ENCODE measurements at regions not wholly inside any gene's neighbourhood (a gene's known extent, or its start where the extent isn't known, plus 50 kb on each side); places are given as distances from the start of the nearest gene placed in this dataset.

DNA sequence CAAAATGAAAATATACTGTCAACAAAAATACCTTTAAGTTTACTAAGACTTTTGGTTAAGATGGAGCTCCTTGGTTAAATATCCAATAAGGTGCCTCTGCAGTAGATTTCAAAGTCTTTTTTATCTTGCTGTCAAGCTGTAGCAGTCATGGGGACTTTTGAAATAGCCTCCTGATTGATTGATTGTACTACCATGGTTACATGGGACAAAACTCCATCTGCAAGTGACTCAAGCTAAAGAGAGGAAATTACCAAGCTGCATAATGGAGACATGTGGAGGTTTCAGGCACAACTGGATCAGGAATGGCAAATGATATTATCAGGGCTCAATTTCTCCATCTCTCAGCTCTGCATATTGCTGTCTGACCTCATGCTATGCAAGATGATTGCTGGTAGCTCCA, 73.4 kb upstream of the ST8SIA3 start:
- no peak overlapping the region for H4K5ac ChIP-seq (ENCODE audit: low read depth, low read length)
- H3K36me3 ChIP-seq (ENCODE audit: control insufficient read depth, insufficient read depth, low read length), result no peaks in the 10 kb centered on the region
- intact Hi-C loops (cut with micrococcal nuclease), result no loop called here
- no peaks in the 10 kb centered on the region for H3K9me1 ChIP-seq (ENCODE audit: insufficient read depth, low read length)
- BruUV-seq (replicated peaks), result no TSS peak
- no peak overlapping the region for H3K14ac ChIP-seq (replicated peaks; ENCODE audit: low read depth, low read length)
- dilution Hi-C loops (cut with HindIII; ENCODE audit: low sequenced_read_pairs, unreplicated experiment), result no loop called here
- H4K8ac ChIP-seq (ENCODE audit: low read depth in 2 of 2, low read length in 2 of 2), result no peak overlapping the region
- H3K4ac ChIP-seq (ENCODE audit: low read depth, low read length), result no peak overlapping the region
- no peak overlapping the region for H3K56ac ChIP-seq (ENCODE audit: extremely low read depth, insufficient read depth, low read length)
- H3K4me3 ChIP-seq (ENCODE audit: insufficient read depth, low read depth, low read length), result no peak overlapping the region
- no peak overlapping the region for H2BK120ac ChIP-seq (ENCODE audit: low read depth, low read length)
- in situ Hi-C loops (cut with MboI; ENCODE audit: low sequenced_read_pairs), result no loop called here
- H2AFZ ChIP-seq (replicated peaks; ENCODE audit: low read length, poor library complexity), result no peak overlapping the region
- no peak overlapping the region for H4K91ac ChIP-seq (ENCODE audit: insufficient read depth, low read depth, low read length)
- H3K79me1 ChIP-seq (ENCODE audit: low read depth in 1 of 2, low read length in 2 of 2), result no peaks in the 10 kb centered on the region
- ATAC-seq (ENCODE audit: low read depth) (no peak), DNase-seq (no peak)
- no peak overlapping the region for H2AK9ac ChIP-seq (replicated peaks; ENCODE audit: low read depth, low read length, poor library complexity)
- TF ChIP-seq RCOR1 (IDR thresholded peaks at IDR 0.05; ENCODE audit: insufficient replicate concordance, low read length) (no peak), FOS (IDR thresholded peaks at IDR 0.05; ENCODE audit: low read depth, low read length) (no peak)
- TF ChIP-seq, protein P1, sequence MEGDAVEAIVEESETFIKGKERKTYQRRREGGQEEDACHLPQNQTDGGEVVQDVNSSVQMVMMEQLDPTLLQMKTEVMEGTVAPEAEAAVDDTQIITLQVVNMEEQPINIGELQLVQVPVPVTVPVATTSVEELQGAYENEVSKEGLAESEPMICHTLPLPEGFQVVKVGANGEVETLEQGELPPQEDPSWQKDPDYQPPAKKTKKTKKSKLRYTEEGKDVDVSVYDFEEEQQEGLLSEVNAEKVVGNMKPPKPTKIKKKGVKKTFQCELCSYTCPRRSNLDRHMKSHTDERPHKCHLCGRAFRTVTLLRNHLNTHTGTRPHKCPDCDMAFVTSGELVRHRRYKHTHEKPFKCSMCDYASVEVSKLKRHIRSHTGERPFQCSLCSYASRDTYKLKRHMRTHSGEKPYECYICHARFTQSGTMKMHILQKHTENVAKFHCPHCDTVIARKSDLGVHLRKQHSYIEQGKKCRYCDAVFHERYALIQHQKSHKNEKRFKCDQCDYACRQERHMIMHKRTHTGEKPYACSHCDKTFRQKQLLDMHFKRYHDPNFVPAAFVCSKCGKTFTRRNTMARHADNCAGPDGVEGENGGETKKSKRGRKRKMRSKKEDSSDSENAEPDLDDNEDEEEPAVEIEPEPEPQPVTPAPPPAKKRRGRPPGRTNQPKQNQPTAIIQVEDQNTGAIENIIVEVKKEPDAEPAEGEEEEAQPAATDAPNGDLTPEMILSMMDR (conservative IDR thresholded peaks at IDR 0.05; ENCODE audit: low read depth, low read length), result no peak
- H3K4me1 ChIP-seq (ENCODE audit: control insufficient read depth, insufficient read depth, low read length), result no peaks in the 10 kb centered on the region
- H3K4me2 ChIP-seq (ENCODE audit: low read depth, low read length), result no peak overlapping the region
- ChIA-PET CTCF (interaction anchor here (0.5 kb wide), 1 partner anchor 35 kb away, joined by 4 read pairs; no protein-coding TSS in a partner anchor), POLR2A (ENCODE audit: unreplicated experiment) (no interaction called here)
- no peak overlapping the region for H2BK15ac ChIP-seq (ENCODE audit: low read depth, low read length)
- H3K27ac ChIP-seq (ENCODE audit: insufficient read depth, low read length), result no peak overlapping the region
- H2AK5ac ChIP-seq (ENCODE audit: low read depth, low read length), result no peak overlapping the region
- no peaks in the 10 kb centered on the region for H3K27me3 ChIP-seq (ENCODE audit: control insufficient read depth, insufficient read depth, low read length)
- H3K18ac ChIP-seq (ENCODE audit: low read depth, low read length), result no peak overlapping the region
- no peak overlapping the region for H3K9ac ChIP-seq (ENCODE audit: low read depth, low read length)
- H3K23ac ChIP-seq (ENCODE audit: low read depth, low read length), result no peak overlapping the region
- no peak overlapping the region for H2BK5ac ChIP-seq (ENCODE audit: low read depth, low read length, poor library complexity, severe bottlenecking)
- H3K9me3 ChIP-seq (ENCODE audit: control insufficient read depth, insufficient read depth, low read length), result no peaks in the 10 kb centered on the region
- no peak overlapping the region for H2BK20ac ChIP-seq (ENCODE audit: low read depth, low read length)
- H4K20me1 ChIP-seq (ENCODE audit: insufficient read depth, low read length), result no peaks in the 10 kb centered on the region

Data from IMR-90 (cell line).